Epithelial cell of esophagus (primary cell): ENCODE measurements at regions not wholly inside any gene's neighbourhood (a gene's known extent, or its start where the extent isn't known, plus 50 kb on each side); places are given as distances from the start of the nearest gene placed in this dataset.
"Not testable (repeated sequence)": the region's sequence is repeated elsewhere in the genome, so short reads cannot be mapped to it uniquely, and the experiment has no call there.

Source experiments
- DNase-seq: peaks from one replicate; pipeline ENCODE4 v3.0.0; 2010; ENCODE audit warnings: low read depth
- H3K4me3 ChIP-seq: 2 replicates; pipeline ENCODE4 v1.5.1; 2011; ENCODE audit warnings: mild to moderate bottlenecking, low read length, control low read depth
- CTCF ChIP-seq: IDR thresholded peaks from 2 replicates; pipeline ENCODE4 v1.5.1; 2011; ENCODE audit warnings: low read depth, mild to moderate bottlenecking, low read length, control low read depth, inconsistent platforms; ENCODE audit not compliant: insufficient read depth; ENCODE audit errors: missing control alignments

- no peak for TF ChIP-seq CTCF
- no peak for DNase-seq
Measured at GRCh38 chr3:115204475-115204874, 57.4 kb upstream of the ZBTB20 start.

GRCh38 chr3:115208066-115208750 is 61.1 kb upstream of the ZBTB20 start:
- no peak for TF ChIP-seq CTCF
- DNase-seq: no peak
- H3K4me3 ChIP-seq: no peak overlapping the region

More at GRCh38 chr3:115204475-115204874, 57.4 kb upstream of the ZBTB20 start:
- no peak overlapping the region for H3K4me3 ChIP-seq

GRCh38 chr3:115211810-115212492 is 64.9 kb upstream of the ZBTB20 start:
- H3K4me3 ChIP-seq: no peak overlapping the region
- TF ChIP-seq CTCF: no peak
- no peak for DNase-seq

GRCh38 chr3:115212615-115213014 is 65.5 kb upstream of the ZBTB20 start:
- TF ChIP-seq CTCF: no peak

GRCh38 chr3:115213052-115213451 is 66.0 kb upstream of the ZBTB20 start:
- DNase-seq, H3K4me3 ChIP-seq: not testable (repeated sequence)

More at GRCh38 chr3:115212615-115213014, 65.5 kb upstream of the ZBTB20 start:
- DNase-seq: no peak
- H3K4me3 ChIP-seq: no peak overlapping the region

GRCh38 chr3:115217292-115217677 is 70.2 kb upstream of the ZBTB20 start:
- no peak for DNase-seq
- TF ChIP-seq CTCF: no peak
- no peak overlapping the region for H3K4me3 ChIP-seq

GRCh38 chr3:115217678-115218451 is 70.8 kb upstream of the ZBTB20 start:
- TF ChIP-seq CTCF: peak; percentile 61
- no peak overlapping the region for H3K4me3 ChIP-seq
- DNase-seq: peak; percentile 73
